Smooth muscle cell (in vitro differentiated cells): ENCODE measurements at regions not wholly inside any gene's neighbourhood (a gene's known extent, or its start where the extent isn't known, plus 50 kb on each side); places are given as distances from the start of the nearest gene placed in this dataset.
"Not testable (repeated sequence)": the region's sequence is repeated elsewhere in the genome, so short reads cannot be mapped to it uniquely, and the experiment has no call there.

Experiments used
- DNase-seq: peaks from one replicate; lab custom pipeline; 2025; ENCODE audit not compliant: unreplicated experiment; lab: John Stamatoyannopoulos, UW
- H2AFZ ChIP-seq: fragments of 200-600 bp; sonication (generic); 2 replicates; pipeline ENCODE4 v1.6.0; 2016; ENCODE audit warnings: antibody characterized with exemption, low read depth, mild to moderate bottlenecking
- H3F3A ChIP-seq: fragments of 200-600 bp; sonication (generic); 2 replicates; pipeline ENCODE4 v1.6.0; 2017; ENCODE audit warnings: antibody characterized with exemption, low read depth
- H3K27ac ChIP-seq: fragments of 200-600 bp; sonication (generic); 2 replicates; pipeline ENCODE4 v1.5.1; 2016; ENCODE audit warnings: low read depth, mild to moderate bottlenecking
- H3K27me3 ChIP-seq: fragments of 200-600 bp; sonication (generic); 2 replicates; pipeline ENCODE4 v1.6.1; 2016; ENCODE audit warnings: low read depth, mild to moderate bottlenecking
- H3K36me3 ChIP-seq: fragments of 200-600 bp; sonication (generic); 2 replicates; pipeline ENCODE4 v1.5.1; 2016; ENCODE audit warnings: low read depth
- H3K4me1 ChIP-seq: fragments of 200-600 bp; sonication (generic); 2 replicates; pipeline ENCODE4 v1.5.1; 2016; ENCODE audit warnings: low read depth
- H3K4me2 ChIP-seq: fragments of 200-600 bp; sonication (generic); 2 replicates; pipeline ENCODE4 v1.6.0; 2016; ENCODE audit warnings: mild to moderate bottlenecking
- H3K4me3 ChIP-seq: fragments of 200-600 bp; sonication (generic); 2 replicates; pipeline ENCODE4 v1.5.1; 2016; ENCODE audit warnings: mild to moderate bottlenecking
- H3K79me2 ChIP-seq: fragments of 200-600 bp; sonication (generic); 2 replicates; pipeline ENCODE4 v1.6.0; 2016; ENCODE audit warnings: low read depth, mild to moderate bottlenecking
- H3K9ac ChIP-seq: fragments of 200-600 bp; sonication (generic); 2 replicates; pipeline ENCODE4 v1.6.0; 2016; ENCODE audit warnings: low read depth
- H3K9me3 ChIP-seq: fragments of 200-600 bp; sonication (generic); replicated peaks from 2 replicates; pipeline ENCODE4 v1.5.1; 2016; ENCODE audit warnings: low read depth
- H4K20me1 ChIP-seq: fragments of 200-600 bp; sonication (generic); 2 replicates; pipeline ENCODE4 v1.6.0; 2016; ENCODE audit warnings: low read depth
- WGBS: methylation state at CpG from one replicate; pipeline ENCODE4 v1.1.7; 2016; ENCODE audit warnings: low lambda C conversion rate; 5-methylcytosine and 5-hydroxymethylcytosine counted together
- TF ChIP-seq, protein P1 (sequence below): fragments of 200-600 bp; sonication (generic); IDR thresholded peaks from 2 replicates; pipeline ENCODE4 v1.5.1; 2017; ENCODE audit warnings: borderline replicate concordance, mild to moderate bottlenecking, antibody characterized with exemption; ENCODE audit not compliant: insufficient read depth, poor library complexity, severe bottlenecking

DNA sequence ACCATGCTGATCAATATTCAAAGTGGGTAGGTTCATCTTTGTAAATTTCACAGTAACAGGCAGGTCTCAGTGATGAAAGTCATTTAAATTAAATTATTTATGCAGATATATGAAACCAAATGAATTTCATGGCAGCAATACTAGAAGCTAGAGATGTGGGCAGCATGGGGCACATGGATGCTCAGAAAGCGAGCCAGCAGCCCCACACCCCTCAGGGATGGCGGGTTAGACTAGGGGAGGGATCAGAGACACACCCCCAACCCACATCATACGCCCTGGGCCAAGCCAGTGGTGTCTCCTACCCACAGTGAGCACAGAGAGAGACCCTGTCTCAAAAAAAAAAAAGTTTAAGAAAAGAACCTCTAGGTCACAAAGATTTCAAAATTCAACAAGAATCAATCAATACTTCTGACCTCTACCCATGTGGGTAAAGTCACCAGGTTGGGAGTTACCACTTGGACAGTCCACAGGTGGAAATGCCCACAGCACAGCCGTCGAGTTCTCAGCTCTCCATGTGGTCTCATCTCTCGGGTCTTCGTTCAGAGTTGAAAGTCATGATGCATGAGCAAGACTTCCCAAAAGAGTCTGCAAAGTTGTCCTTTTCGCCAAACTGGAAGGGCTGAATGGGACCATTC, 79.3 kb upstream of the PPP2R2D start:
- Histone ChIP-seq H3K79me2 (no peaks in the 10 kb centered on the region), H3K9me3 (no peaks in the 10 kb centered on the region), H3K9ac (no peak overlapping the region), H3K27me3 (peaks cover 10% of the 10 kb centered on the region), H3K4me3 (no peak overlapping the region), H3F3A (no peaks in the 10 kb centered on the region), H2AFZ (no peak overlapping the region), H3K36me3 (no peaks in the 10 kb centered on the region), H3K27ac (no peak overlapping the region), H4K20me1 (no peaks in the 10 kb centered on the region), H3K4me1 (no peaks in the 10 kb centered on the region), H3K4me2 (no peak overlapping the region)
- TF ChIP-seq, protein P1, sequence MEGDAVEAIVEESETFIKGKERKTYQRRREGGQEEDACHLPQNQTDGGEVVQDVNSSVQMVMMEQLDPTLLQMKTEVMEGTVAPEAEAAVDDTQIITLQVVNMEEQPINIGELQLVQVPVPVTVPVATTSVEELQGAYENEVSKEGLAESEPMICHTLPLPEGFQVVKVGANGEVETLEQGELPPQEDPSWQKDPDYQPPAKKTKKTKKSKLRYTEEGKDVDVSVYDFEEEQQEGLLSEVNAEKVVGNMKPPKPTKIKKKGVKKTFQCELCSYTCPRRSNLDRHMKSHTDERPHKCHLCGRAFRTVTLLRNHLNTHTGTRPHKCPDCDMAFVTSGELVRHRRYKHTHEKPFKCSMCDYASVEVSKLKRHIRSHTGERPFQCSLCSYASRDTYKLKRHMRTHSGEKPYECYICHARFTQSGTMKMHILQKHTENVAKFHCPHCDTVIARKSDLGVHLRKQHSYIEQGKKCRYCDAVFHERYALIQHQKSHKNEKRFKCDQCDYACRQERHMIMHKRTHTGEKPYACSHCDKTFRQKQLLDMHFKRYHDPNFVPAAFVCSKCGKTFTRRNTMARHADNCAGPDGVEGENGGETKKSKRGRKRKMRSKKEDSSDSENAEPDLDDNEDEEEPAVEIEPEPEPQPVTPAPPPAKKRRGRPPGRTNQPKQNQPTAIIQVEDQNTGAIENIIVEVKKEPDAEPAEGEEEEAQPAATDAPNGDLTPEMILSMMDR: no peak
- 91% methylated on average over 8 of the region's 8 CpGs for WGBS
- no peak for DNase-seq

DNA sequence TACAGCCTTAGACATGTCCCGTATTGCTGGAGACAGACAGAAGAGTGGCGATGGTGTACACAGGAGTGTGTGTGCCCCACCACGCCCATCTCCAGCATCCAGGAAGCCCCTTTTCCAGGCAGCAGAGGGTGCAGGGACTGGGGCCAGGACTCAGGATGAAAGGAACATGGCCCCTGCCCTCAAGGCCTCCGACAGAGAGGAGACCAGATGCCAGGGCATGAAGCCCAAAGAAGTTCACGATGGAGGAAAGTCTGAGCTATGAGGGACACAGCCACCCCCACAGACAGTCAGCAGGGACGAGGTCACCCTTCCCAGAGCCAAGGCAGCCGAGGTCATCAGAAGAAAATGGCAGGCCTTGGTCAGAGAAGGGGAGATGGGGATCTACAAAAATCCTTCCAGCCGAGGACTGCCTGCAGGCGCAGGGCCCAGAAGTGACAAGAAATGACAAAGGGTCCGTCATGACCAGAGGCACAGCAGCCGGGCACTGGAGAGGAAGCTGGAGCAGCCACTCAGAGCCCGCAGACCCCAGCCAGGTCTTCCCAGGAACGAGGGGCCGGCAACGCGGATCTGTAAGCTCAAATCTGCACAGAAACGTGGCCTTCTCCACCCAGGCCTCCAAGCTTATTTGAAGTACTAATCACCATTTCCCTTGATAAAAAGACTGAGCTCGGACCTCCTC, 78.7 kb upstream of the PPP2R2D start:
- Histone ChIP-seq H3K4me2 (no peak overlapping the region), H3K36me3 (no peaks in the 10 kb centered on the region), H3K79me2 (no peaks in the 10 kb centered on the region), H4K20me1 (no peaks in the 10 kb centered on the region), H3K27ac (no peak overlapping the region), H3K4me3 (no peak overlapping the region), H3K27me3 (peaks cover 7% of the 10 kb centered on the region), H3K9me3 (no peaks in the 10 kb centered on the region), H3F3A (no peaks in the 10 kb centered on the region), H2AFZ (no peak overlapping the region), H3K9ac (no peak overlapping the region), H3K4me1 (no peaks in the 10 kb centered on the region)
- TF ChIP-seq, protein P1: no peak
- WGBS: 88% methylated on average over 18 of the region's 18 CpGs
- DNase-seq: no peak

DNA sequence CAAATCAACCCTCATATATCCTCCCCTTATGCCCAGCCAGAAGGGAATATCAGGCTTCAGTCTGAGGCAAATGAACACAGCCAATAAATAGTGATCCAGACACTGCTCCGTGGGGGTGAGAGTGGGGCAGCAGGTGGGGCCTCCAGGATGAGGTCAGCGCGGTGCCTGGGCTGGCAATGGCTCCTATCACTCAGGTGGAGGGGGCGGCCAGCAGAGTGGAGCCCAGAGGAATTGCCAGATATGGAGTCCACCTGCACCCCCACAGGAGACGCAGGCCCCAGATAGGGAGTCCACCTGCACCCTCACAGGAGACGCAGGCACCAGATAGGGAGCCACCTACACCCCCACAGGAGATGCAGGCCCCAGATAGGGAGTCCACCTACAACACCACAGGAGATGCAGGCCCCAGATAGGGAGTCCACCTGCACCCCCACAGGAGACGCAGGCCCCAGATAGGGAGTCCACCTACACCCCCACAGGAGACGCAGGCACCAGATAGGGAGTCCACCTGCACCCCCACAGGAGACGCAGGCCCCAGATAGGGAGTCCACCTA, 78.0 kb upstream of the PPP2R2D start:
- no peaks in the 10 kb centered on the region for H3K79me2 ChIP-seq
- 93% methylated on average over 8 of the region's 9 CpGs for WGBS
- H2AFZ ChIP-seq: no peak overlapping the region
- no peak for DNase-seq
- no peaks in the 10 kb centered on the region for H3K9me3 ChIP-seq
- no peak overlapping the region for H3K4me2 ChIP-seq
- no peaks in the 10 kb centered on the region for H3F3A ChIP-seq
- TF ChIP-seq, protein P1: no peak
- H3K9ac ChIP-seq: no peak overlapping the region
- H3K27ac ChIP-seq: no peak overlapping the region
- H3K36me3 ChIP-seq: no peaks in the 10 kb centered on the region
- H3K27me3 ChIP-seq: peaks cover 2% of the 10 kb centered on the region
- H3K4me1 ChIP-seq: no peaks in the 10 kb centered on the region
- H3K4me3 ChIP-seq: no peak overlapping the region
- no peaks in the 10 kb centered on the region for H4K20me1 ChIP-seq

DNA sequence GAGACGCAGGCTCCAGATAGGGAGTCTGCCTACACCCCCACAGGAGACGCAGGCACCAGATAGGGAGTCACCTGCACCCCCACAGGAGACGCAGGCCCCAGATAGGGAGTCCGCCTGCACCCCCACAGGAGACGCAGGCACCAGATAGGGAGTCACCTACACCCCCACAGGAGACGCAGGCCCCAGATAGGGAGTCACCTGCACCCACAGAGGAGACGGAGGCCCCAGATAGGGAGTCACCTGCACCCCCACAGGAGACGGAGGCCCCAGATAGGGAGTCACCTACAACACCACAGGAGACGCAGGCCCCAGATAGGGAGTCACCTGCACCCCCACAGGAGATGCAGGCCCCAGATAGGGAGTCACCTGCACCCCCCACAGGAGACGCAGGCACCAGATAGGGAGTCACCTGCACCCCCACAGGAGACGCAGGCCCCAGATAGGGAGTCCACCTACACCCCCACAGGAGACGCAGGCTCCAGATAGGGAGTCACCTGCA, 77.2 kb upstream of the PPP2R2D start:
- DNase-seq, H3K4me2 ChIP-seq, H4K20me1 ChIP-seq, H3K79me2 ChIP-seq, H3K9ac ChIP-seq, H3K9me3 ChIP-seq, H2AFZ ChIP-seq, H3F3A ChIP-seq, H3K4me1 ChIP-seq, H3K4me3 ChIP-seq, H3K36me3 ChIP-seq, H3K27me3 ChIP-seq, H3K27ac ChIP-seq: not testable (repeated sequence)
- 97% methylated on average over 10 of the region's 12 CpGs for WGBS
